ENCODE measurements at regions not wholly inside any gene's neighbourhood (a gene's known extent, or its start where the extent isn't known, plus 50 kb on each side); places are given as distances from the start of the nearest gene placed in this dataset.

GRCh38 chr10:121104476-121105111, 253.4 kb downstream of the WDR11 start:
- no peak for FAIRE-seq
- H3K9ac ChIP-seq (ENCODE audit: low read length in 3 of 3), result no peak overlapping the region
- intact Hi-C loops (cut with DNase I), result no loop called here
- TF ChIP-seq CTCF (IDR thresholded peaks at IDR 0.05; ENCODE audit: borderline replicate concordance, extremely low read depth, insufficient read depth), result no peak
- no peaks in the 10 kb centered on the region for H3K27me3 ChIP-seq (ENCODE audit: control insufficient read depth, insufficient read depth, low read length)
- DNase-seq, result no peak
- no peak overlapping the region for H3K4me3 ChIP-seq (ENCODE audit: low read length in 3 of 3)
- no peaks in the 10 kb centered on the region for H3K9me3 ChIP-seq (ENCODE audit: control insufficient read depth in 2 of 3, insufficient read depth in 1 of 3, low read length in 3 of 3)
- H3K36me3 ChIP-seq (ENCODE audit: control insufficient read depth in 2 of 3, insufficient read depth in 3 of 3, low read length in 3 of 3), result no peaks in the 10 kb centered on the region
- H3K4me1 ChIP-seq (ENCODE audit: control insufficient read depth in 2 of 3, insufficient read depth in 2 of 3, low read depth in 1 of 3, low read length in 3 of 3), result no peaks in the 10 kb centered on the region
- H3K27ac ChIP-seq (ENCODE audit: low read depth in 2 of 2, low read length in 2 of 2), result no peak overlapping the region

- H3K9ac ChIP-seq (ENCODE audit: low read length in 3 of 3), result no peak overlapping the region
- H3K27me3 ChIP-seq (ENCODE audit: control insufficient read depth, insufficient read depth, low read length), result no peaks in the 10 kb centered on the region
- no peaks in the 10 kb centered on the region for H3K4me1 ChIP-seq (ENCODE audit: control insufficient read depth in 2 of 3, insufficient read depth in 2 of 3, low read depth in 1 of 3, low read length in 3 of 3)
- H3K9me3 ChIP-seq (ENCODE audit: control insufficient read depth in 2 of 3, insufficient read depth in 1 of 3, low read length in 3 of 3), result no peaks in the 10 kb centered on the region
- no peak for TF ChIP-seq CTCF (IDR thresholded peaks at IDR 0.05; ENCODE audit: borderline replicate concordance, extremely low read depth, insufficient read depth)
- no peak overlapping the region for H3K27ac ChIP-seq (ENCODE audit: low read depth in 2 of 2, low read length in 2 of 2)
- no peak for FAIRE-seq
- intact Hi-C loops (cut with DNase I), result no loop called here
- H3K36me3 ChIP-seq (ENCODE audit: control insufficient read depth in 2 of 3, insufficient read depth in 3 of 3, low read length in 3 of 3), result no peaks in the 10 kb centered on the region
- H3K4me3 ChIP-seq (ENCODE audit: low read length in 3 of 3), result no peak overlapping the region
- no peak for DNase-seq
Measured at GRCh38 chr10:121106611-121107010, 255.4 kb downstream of the WDR11 start.

GRCh38 chr10:121108051-121108450, 256.9 kb downstream of the WDR11 start:
- FAIRE-seq, result no peak
- H3K4me1 ChIP-seq (ENCODE audit: control insufficient read depth in 2 of 3, insufficient read depth in 2 of 3, low read depth in 1 of 3, low read length in 3 of 3), result no peaks in the 10 kb centered on the region
- TF ChIP-seq CTCF (IDR thresholded peaks at IDR 0.05; ENCODE audit: borderline replicate concordance, extremely low read depth, insufficient read depth), result no peak
- H3K27ac ChIP-seq (ENCODE audit: low read depth in 2 of 2, low read length in 2 of 2), result no peak overlapping the region
- H3K27me3 ChIP-seq (ENCODE audit: control insufficient read depth, insufficient read depth, low read length), result no peaks in the 10 kb centered on the region
- no peaks in the 10 kb centered on the region for H3K9me3 ChIP-seq (ENCODE audit: control insufficient read depth in 2 of 3, insufficient read depth in 1 of 3, low read length in 3 of 3)
- DNase-seq, result no peak
- H3K9ac ChIP-seq (ENCODE audit: low read length in 3 of 3), result no peak overlapping the region
- no peak overlapping the region for H3K4me3 ChIP-seq (ENCODE audit: low read length in 3 of 3)
- intact Hi-C loops (cut with DNase I), result no loop called here
- H3K36me3 ChIP-seq (ENCODE audit: control insufficient read depth in 2 of 3, insufficient read depth in 3 of 3, low read length in 3 of 3), result no peaks in the 10 kb centered on the region

GRCh38 chr10:121110369-121110768, 259.2 kb downstream of the WDR11 start:
- no peak for TF ChIP-seq CTCF (IDR thresholded peaks at IDR 0.05; ENCODE audit: borderline replicate concordance, extremely low read depth, insufficient read depth)
- intact Hi-C loops (cut with DNase I), result no loop called here
- FAIRE-seq (no peak), DNase-seq (no peak)
- H3K9ac ChIP-seq (ENCODE audit: low read length in 3 of 3), result no peak overlapping the region
- no peaks in the 10 kb centered on the region for H3K4me1 ChIP-seq (ENCODE audit: control insufficient read depth in 2 of 3, insufficient read depth in 2 of 3, low read depth in 1 of 3, low read length in 3 of 3)
- no peaks in the 10 kb centered on the region for H3K27me3 ChIP-seq (ENCODE audit: control insufficient read depth, insufficient read depth, low read length)
- no peak overlapping the region for H3K4me3 ChIP-seq (ENCODE audit: low read length in 3 of 3)
- no peaks in the 10 kb centered on the region for H3K36me3 ChIP-seq (ENCODE audit: control insufficient read depth in 2 of 3, insufficient read depth in 3 of 3, low read length in 3 of 3)
- no peak overlapping the region for H3K27ac ChIP-seq (ENCODE audit: low read depth in 2 of 2, low read length in 2 of 2)
- no peaks in the 10 kb centered on the region for H3K9me3 ChIP-seq (ENCODE audit: control insufficient read depth in 2 of 3, insufficient read depth in 1 of 3, low read length in 3 of 3)

All from kidney (tissue), 13 donors.